ENCODE measurements at regions not wholly inside any gene's neighbourhood (a gene's known extent, or its start where the extent isn't known, plus 50 kb on each side); places are given as distances from the start of the nearest gene placed in this dataset.

DNA sequence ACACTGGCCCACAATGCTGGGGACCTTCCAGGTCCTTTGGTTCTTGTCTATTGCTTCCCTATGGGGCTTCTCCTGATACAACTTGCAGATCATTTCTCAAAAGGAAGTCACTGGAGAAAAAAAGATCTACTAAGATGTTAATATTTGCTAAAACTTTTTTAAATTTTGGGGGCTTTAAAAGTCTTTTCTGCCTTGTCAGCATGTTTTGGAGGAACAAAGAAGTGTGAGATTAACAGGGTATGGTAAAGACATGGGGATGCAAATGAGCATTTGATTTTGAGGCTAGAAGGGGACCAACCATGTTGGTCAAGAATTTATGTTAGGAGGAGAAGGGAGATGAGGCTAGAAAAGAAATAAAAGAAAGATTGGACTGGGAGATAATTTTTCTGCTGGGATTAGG lies 515.4 kb downstream of the HTR7 start:
- no peak for DNase-seq

GRCh38 chr10:90344226-90344625 lies 513.6 kb downstream of the HTR7 start:
- DNase-seq = no peak

GRCh38 chr10:90347239-90347638 lies 510.6 kb downstream of the HTR7 start:
- no peak for DNase-seq

DNA sequence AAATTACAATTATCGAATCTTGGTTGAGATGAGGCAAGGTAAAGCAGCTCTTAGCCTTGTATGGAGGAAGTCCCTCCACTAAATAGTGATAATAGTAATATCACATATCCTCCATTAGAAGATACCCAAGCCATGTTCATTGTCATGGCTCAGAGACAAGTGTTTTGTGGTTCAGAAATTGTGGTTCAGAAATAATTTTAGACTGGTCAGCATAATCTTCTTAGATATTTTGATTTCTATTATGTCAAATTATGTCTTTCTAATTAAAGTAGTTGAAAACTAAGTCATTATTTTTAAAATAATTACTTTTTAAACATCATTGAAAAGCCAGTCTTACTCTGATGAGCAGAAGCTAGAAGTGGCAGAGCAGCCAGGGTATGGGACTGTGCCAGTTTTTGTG lies 507.7 kb downstream of the HTR7 start:
- DNase-seq = no peak

GRCh38 chr10:90352288-90352687 lies 505.6 kb downstream of the HTR7 start:
- no peak for DNase-seq

- no peak for DNase-seq
Observed at GRCh38 chr10:90354914-90355313, 502.9 kb downstream of the HTR7 start.

DNA sequence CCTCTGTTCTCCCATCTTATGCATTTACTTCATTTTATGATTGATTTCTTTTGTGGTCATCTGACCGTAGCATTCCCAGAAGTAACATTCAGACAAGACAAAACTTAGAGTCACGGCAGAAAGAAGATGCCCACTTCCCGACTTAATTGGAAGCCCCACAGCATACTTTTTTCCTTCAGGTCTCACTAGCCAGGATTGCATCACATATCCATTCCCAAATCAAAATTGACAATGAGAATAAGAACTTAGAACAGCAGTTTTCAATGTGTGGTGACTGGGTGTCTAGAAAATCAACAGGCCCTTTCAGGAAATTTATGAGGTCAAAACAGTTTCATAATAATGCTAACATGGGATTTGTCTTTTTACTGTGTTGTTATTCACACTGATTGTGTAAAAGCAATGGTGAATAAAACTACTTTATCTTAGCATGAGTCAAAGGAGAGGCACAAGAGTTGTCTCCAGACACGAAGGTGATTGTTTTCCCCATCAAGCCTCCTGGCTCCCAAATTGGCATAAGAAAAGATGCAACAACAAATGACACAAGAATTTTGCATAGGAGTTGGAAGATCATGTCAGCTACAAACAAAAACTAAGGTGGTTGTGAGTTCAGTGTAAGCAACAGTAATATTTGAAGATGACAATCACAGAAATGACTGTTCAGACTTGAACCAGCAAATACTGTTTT lies 493.9 kb downstream of the HTR7 start:
- no peak for DNase-seq

DNA sequence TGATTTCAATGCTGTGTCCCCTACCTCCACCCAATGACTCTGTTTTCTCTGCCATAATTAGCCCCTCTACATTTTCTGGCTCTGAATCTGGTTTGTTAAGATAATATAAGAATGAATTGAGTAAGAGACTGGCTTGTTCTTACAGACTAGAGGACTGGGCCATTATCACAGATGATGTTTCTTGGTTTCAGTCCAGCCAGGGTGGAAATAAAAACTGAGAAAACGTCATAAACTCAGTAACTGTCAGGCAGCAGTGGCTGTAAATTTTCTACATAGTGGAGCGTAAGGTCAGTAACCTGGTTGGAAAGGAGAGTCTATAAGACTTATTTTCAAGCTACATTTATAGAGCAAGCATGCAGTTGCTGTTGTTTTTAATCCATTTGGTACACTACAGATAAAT lies 485.4 kb downstream of the HTR7 start:
- no peak for DNase-seq

DNA sequence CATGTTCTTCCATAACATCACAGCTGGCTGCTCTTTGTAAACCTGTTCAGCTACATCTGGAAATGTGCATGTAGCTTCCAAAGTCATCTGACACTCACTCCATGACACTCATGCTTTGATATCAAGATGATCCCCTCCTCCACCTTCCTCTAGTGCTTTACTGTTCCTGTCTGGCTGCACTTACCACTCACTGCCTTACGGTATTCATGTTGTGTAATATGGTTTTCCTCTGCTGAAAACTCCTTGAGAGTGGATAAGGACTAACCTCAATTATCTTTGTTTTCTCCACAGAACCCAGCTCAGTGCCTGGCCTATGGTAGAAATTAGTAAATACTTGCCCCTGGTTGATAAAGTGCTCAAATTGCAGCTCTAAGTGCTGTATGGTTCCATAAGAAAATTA lies 483.9 kb downstream of the HTR7 start:
- DNase-seq = no peak

GRCh38 chr10:90378524-90379076 lies 479.2 kb downstream of the HTR7 start:
- no peak for DNase-seq

- no peak for DNase-seq
Observed at GRCh38 chr10:90381468-90381867, 476.4 kb downstream of the HTR7 start.

DNA sequence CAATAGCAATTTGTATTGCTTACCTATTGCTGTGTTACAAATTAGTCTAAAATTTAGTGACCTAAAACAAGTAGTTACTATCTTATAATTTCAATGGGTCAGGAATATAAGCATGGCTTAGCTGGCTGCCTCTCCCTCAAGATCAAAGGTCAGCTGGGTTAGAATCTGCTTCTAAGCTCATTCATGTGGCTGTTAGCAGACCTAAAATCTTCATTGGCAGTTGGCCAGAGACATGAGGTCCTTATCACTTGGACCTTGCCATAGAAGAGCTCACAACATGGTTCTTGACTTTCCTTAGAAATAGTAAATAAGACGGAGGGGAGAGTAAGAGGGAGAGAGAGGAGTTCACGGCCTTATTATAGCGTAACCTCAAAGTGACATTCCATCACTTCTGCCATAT lies 468.0 kb downstream of the HTR7 start:
- no peak for DNase-seq

- no peak for DNase-seq
Observed at GRCh38 chr10:90394311-90394710, 463.5 kb downstream of the HTR7 start.

DNA sequence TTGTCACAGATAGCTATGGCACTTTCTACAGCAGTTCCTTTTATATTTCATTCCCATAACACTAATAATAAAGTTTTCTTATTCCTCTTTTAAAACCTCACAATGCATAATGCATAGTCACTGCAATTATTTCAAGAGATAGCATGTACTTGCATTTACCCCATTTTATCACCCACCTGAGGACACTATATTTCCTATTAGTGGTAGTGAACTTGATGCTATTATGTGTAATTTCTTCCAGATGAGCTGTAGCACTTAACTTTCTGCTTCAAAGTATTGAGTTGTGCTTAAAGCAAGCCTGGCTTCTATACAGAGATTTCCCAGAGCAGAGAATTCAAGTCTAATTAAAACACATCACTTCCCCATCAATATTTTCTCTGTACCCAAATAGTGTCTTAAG lies 461.1 kb downstream of the HTR7 start:
- no peak for DNase-seq

GRCh38 chr10:90398566-90398965 lies 459.3 kb downstream of the HTR7 start:
- DNase-seq = no peak

DNA sequence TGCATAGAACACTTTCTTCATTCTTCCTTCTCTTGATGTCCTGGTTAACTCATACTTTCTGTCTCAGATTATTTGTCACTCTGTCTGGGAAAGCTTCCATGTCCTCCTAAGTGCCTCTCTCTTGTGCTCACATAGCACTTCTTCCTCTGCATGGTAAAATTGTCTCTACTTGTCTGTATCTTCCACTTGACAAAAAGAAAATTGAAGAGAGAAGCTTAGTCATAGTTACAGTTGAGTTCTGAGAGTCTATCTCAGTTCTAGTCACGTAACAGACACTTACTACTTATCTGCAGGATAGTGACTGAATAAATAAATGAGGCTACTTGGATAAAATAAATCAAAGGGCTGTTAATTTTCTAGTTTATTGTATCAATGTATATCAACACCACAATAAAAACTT lies 458.1 kb downstream of the HTR7 start:
- no peak for DNase-seq

GRCh38 chr10:90403211-90404000 lies 454.4 kb downstream of the HTR7 start:
- no peak for DNase-seq

DNA sequence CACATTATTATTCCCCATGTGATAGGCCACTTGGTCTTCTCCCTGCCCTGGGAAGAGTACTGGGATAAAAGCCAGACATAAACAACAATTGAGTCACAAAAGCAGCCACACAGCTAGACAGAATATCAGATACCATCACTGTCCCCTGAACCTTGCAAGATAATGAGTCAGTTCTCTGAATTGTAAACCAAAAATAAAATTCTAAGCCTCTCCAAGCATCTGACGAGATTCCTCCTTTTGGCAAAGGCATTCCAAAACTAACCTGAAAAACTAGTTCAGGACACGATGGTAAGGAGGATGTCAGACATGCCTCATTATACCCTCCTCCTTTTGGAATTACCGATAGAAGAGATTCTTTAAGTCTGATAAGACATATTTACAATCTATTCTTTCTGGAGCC lies 450.7 kb downstream of the HTR7 start:
- no peak for DNase-seq

DNA sequence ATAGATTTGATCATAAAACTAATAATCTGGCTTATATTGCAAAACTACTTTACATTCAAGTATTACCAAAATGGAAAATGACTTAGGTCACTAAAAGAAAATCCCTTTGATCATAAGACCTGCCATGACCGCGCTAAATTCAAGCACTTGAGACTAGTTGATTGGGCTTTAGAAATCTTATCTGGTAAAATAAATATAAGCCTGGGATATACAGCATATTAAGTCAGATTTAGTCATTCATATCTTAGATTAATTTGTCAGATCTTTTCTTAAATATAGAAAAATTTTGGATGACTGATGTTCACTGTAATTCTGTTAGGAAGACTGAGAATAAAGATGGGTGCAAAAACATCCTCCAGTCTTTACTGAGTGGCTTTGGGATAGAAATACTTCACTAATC lies 450.0 kb downstream of the HTR7 start:
- no peak for DNase-seq

DNA sequence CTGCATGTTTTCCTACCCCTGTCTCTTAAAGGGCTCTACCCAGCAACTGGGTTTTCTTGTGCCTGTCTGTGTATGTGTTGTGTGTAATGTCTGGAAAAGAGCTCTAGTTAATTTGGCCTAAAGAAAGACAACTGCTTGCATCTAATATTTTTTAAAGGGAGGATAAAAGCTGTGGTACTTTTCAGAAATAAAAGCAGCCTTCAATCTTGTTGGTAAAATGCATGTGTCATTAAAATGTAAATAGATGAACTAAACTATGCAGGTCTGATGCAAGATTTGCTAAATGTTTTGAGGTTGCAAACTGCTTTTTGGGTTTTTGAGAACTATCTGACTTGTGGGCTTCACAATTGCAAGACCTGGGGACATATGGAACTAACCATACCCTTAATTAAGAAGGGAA lies 445.3 kb downstream of the HTR7 start:
- DNase-seq = no peak

DNA sequence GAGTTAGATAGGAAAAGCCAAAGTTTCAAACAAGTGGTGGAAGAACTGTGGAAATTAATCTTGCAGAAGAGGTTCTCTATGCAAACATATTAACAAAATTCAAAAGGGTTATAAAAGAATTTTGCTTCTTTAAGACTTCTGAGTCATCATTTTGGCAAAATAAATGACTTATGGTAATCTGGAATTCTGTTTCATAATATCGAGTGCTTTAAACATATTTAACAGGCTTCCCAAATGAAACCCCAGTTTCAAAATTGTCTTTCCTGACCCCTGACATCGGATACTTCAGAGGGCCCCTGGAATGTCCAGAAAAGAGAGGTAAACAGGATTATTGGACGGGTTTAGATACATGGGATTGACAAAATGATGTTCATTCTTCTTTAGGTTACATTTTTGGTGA lies 444.6 kb downstream of the HTR7 start:
- DNase-seq = no peak

DNA sequence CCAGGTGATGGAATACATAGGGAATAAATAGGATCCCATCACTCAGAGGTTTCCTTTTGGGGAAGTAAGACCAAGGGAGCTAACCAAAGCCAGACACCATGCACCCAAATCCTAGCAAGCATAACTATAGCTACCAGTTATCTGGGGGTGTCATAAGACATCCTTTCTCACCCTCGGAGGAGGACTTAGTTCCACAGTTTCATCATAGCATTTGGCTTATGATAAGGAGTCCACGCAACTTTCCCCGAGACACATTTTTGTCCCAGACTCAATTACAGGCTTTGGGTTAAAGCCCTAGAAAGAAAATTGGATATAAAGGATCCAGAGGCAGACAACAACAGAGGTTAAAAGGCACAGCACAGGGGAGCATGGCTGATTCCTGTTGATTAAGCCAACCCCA lies 442.9 kb downstream of the HTR7 start:
- no peak for DNase-seq

GRCh38 chr10:90417029-90417428 lies 440.8 kb downstream of the HTR7 start:
- no peak for DNase-seq
